ENCODE measurements at regions not wholly inside any gene's neighbourhood (a gene's known extent, or its start where the extent isn't known, plus 50 kb on each side); places are given as distances from the start of the nearest gene placed in this dataset.

DNA sequence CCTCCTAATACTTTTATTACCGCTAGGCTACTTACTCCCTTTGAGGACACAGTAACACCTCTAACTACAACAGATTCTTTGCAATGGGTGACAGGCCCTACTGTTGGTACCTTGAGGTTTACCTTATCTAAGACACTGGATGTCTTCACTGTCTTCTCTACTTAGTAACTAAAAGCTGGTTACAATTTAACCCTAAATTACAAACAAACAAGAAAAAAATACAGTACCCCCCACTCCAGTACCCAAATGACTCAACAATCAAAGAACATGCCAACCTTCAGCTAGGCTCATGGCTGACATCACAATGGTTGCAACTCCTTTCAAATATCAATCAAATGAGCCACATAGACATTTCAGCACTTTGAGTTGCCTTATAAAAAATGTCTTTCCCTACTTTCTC is 198.0 kb downstream of the GUCY2F start:
- H3K4me3 ChIP-seq (ENCODE audit: low read depth, low read length) = no peak overlapping the region
- no peak for TF ChIP-seq MYC (IDR thresholded peaks at IDR 0.05; ENCODE audit: low read depth, low read length)
- TF ChIP-seq POLR2A (IDR thresholded peaks at IDR 0.05; ENCODE audit: extremely low read depth, insufficient read length) = no peak
- TF ChIP-seq, protein P1, sequence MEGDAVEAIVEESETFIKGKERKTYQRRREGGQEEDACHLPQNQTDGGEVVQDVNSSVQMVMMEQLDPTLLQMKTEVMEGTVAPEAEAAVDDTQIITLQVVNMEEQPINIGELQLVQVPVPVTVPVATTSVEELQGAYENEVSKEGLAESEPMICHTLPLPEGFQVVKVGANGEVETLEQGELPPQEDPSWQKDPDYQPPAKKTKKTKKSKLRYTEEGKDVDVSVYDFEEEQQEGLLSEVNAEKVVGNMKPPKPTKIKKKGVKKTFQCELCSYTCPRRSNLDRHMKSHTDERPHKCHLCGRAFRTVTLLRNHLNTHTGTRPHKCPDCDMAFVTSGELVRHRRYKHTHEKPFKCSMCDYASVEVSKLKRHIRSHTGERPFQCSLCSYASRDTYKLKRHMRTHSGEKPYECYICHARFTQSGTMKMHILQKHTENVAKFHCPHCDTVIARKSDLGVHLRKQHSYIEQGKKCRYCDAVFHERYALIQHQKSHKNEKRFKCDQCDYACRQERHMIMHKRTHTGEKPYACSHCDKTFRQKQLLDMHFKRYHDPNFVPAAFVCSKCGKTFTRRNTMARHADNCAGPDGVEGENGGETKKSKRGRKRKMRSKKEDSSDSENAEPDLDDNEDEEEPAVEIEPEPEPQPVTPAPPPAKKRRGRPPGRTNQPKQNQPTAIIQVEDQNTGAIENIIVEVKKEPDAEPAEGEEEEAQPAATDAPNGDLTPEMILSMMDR (IDR thresholded peaks at IDR 0.05; ENCODE audit: low read depth, low read length) = no peak
- TF ChIP-seq, protein P2, sequence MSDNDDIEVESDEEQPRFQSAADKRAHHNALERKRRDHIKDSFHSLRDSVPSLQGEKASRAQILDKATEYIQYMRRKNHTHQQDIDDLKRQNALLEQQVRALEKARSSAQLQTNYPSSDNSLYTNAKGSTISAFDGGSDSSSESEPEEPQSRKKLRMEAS (IDR thresholded peaks at IDR 0.05; ENCODE audit: low read depth, low read length) = no peak
- DNase-seq (ENCODE audit: low read depth) = no peak

DNA sequence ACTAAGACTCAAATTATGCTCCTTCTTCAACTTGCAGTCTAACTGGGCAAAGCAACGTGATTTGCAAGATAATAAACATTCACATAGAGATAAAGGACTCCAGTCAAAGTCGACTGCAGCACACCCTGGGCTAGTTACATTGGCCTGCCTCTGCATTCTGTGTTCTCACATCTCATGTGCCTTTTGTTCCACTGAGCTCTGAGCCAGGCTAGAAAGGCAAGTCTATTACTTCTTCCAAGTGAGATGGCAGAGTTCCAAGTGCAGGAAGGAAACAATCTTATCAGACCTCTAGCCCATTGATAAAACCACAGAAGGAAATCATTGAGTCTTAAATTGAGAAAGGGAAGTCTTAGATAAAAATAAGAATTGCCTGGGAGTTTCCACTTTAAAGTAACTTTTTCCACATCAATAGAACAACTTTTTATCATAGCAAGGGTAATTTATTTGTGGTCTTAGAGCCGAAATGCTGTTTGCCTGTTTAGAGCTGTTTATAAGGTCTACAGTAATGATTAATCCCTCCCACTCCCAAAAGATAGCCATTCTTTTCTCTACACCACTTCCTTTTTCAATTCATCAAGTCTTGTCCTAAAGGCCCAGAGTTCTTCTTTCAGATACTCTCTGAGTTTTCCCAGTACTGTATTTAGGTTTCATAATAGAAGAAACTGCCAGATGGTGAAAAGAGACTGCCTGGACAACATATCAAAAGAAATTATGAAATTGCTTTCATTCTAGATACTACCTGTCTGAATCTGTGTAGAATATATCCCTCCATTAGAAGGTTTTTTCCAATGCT is 200.2 kb downstream of the GUCY2F start:
- no peak overlapping the region for H3K4me3 ChIP-seq (ENCODE audit: low read depth, low read length)
- no peak for DNase-seq (ENCODE audit: low read depth)
- TF ChIP-seq, protein P1 (IDR thresholded peaks at IDR 0.05; ENCODE audit: low read depth, low read length) = no peak
- no peak for TF ChIP-seq MYC (IDR thresholded peaks at IDR 0.05; ENCODE audit: low read depth, low read length)
- TF ChIP-seq POLR2A (IDR thresholded peaks at IDR 0.05; ENCODE audit: extremely low read depth, insufficient read length) = no peak
- TF ChIP-seq, protein P2 (IDR thresholded peaks at IDR 0.05; ENCODE audit: low read depth, low read length) = no peak

DNA sequence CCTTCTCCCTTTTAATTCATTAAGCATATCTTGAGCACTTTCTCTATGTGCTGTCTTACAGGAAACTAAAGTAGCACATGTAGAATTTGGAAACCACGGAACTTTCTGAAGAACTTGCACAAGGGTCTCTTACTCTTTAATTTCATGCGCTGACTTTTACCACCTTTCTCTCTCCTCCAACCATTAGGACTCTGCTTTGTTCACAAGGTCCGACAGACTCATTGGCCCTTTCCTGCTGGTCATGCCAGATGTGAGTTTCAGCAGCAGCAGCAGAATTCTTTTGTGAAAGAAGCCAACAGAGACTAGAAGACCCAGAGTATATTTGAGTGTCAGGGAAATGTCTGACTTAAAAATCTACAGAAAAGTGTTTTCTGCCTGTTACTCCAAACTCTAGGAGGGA is 207.1 kb downstream of the GUCY2F start:
- no peak for DNase-seq (ENCODE audit: low read depth)
- TF ChIP-seq POLR2A (IDR thresholded peaks at IDR 0.05; ENCODE audit: extremely low read depth, insufficient read length) = no peak
- TF ChIP-seq, protein P2 (IDR thresholded peaks at IDR 0.05; ENCODE audit: low read depth, low read length) = no peak
- no peak for TF ChIP-seq MYC (IDR thresholded peaks at IDR 0.05; ENCODE audit: low read depth, low read length)
- H3K4me3 ChIP-seq (ENCODE audit: low read depth, low read length) = no peak overlapping the region

DNA sequence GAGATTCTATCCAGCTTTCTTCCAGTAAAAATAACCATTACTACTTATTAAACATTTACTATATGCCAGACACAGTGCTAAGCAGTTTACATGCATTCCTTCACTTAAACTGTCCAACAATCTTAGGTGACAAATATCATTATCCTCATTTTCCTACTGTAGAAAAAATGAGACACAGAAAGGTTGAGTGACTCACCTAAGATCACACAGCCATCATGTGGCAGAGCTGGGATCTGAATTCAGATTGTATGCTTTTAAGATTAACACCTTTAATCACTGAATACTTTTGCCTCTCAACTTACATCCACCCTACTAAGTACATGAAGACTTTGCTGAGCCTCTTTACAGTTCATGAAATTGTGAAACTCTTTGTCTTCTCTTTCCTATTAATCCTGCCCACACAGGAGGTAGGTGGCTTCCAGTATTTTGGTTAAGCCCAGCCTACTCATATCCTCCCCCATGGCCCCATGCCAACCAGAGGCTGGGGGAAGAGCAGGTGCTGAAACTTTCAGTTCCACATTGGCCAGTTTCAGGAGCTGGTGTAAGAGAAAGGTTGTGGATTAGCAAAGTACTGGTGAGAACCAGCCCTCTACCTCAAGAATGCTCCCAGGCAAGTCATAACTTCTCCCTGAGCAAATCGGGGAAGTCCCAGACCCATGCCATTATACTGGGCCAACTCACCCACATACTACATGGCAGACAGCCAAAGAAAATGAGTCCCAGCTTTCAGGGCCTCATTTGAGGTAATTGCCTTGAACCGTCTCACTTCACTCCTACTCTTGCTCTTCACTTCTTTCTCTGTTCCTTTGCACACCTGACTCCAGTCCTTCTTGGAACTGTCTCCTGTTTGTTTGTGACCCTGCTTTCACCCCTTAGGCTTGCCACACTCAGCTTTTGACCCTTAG is 211.1 kb downstream of the GUCY2F start:
- TF ChIP-seq POLR2A (IDR thresholded peaks at IDR 0.05; ENCODE audit: extremely low read depth, insufficient read length) (no peak), MYC (IDR thresholded peaks at IDR 0.05; ENCODE audit: low read depth, low read length) (no peak)
- TF ChIP-seq, protein P2 (IDR thresholded peaks at IDR 0.05; ENCODE audit: low read depth, low read length) = no peak
- TF ChIP-seq, protein P1 (IDR thresholded peaks at IDR 0.05; ENCODE audit: low read depth, low read length) = no peak
- peak; percentile 5 for DNase-seq (ENCODE audit: low read depth)

DNA sequence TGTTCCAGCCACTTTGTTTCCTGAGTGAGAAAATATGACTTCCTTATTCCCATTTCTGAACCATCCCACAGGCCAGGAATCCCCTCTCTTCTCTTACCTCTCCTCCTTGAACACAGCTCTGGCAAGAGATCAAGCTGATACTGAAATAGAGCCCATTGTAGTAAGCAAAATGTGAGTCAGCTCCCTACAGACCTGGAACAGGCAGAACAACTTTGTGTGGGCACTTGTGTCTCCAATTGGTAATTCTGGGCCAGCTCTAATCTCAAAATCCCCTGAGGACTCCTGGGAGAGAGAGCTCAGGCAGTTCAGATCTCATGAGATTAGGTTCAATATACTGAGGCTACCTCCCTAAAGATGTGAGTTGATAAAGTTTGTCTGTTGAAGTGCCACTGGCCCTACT is 213.5 kb downstream of the GUCY2F start:
- TF ChIP-seq MYC (IDR thresholded peaks at IDR 0.05; ENCODE audit: low read depth, low read length) (no peak), POLR2A (IDR thresholded peaks at IDR 0.05; ENCODE audit: extremely low read depth, insufficient read length) (no peak)
- TF ChIP-seq, protein P2 (IDR thresholded peaks at IDR 0.05; ENCODE audit: low read depth, low read length) = no peak
- TF ChIP-seq, protein P1 (IDR thresholded peaks at IDR 0.05; ENCODE audit: low read depth, low read length) = no peak
- DNase-seq (ENCODE audit: low read depth) = no peak
- H3K4me3 ChIP-seq (ENCODE audit: low read depth, low read length) = no peak overlapping the region

More for the DNA sequence above, 211.1 kb downstream of the GUCY2F start:
- no peak overlapping the region for H3K4me3 ChIP-seq (ENCODE audit: low read depth, low read length)

All from NB4 (cell line).